ENCODE measurements at regions not wholly inside any gene's neighbourhood (a gene's known extent, or its start where the extent isn't known, plus 50 kb on each side); places are given as distances from the start of the nearest gene placed in this dataset.

GRCh38 chr20:11976966-11977365 is 59.3 kb downstream of the BTBD3 start:
- no peak for DNase-seq (ENCODE audit: low read depth in 1 of 2, low spot score in 1 of 2)
- no peak for TF ChIP-seq GABPA (IDR thresholded peaks at IDR 0.05; ENCODE audit: low read depth)
- no peak for TF ChIP-seq CTCF (IDR thresholded peaks at IDR 0.05; ENCODE audit: insufficient read depth, low read length)
- TF ChIP-seq POLR2AphosphoS5 (IDR thresholded peaks at IDR 0.05; ENCODE audit: low read depth): no peak
- no peak for TF ChIP-seq REST (IDR thresholded peaks at IDR 0.05; ENCODE audit: insufficient replicate concordance, low read depth)
- no peak for TF ChIP-seq SPI1 (IDR thresholded peaks at IDR 0.05; ENCODE audit: borderline replicate concordance, low read depth)
- no peak overlapping the region for H3K27ac ChIP-seq (replicated peaks)
- H3K4me3 ChIP-seq (replicated peaks; ENCODE audit: insufficient read depth, low read length): no peak overlapping the region
- H3K27me3 ChIP-seq (ENCODE audit: insufficient read depth, poor library complexity, severe bottlenecking): no peaks in the 10 kb centered on the region

GRCh38 chr20:11978496-11978895 is 60.8 kb downstream of the BTBD3 start:
- H3K27me3 ChIP-seq (ENCODE audit: insufficient read depth, poor library complexity, severe bottlenecking): no peaks in the 10 kb centered on the region
- no peak overlapping the region for H3K4me3 ChIP-seq (replicated peaks; ENCODE audit: insufficient read depth, low read length)
- no peak overlapping the region for H3K27ac ChIP-seq (replicated peaks)
- no peak for DNase-seq (ENCODE audit: low read depth in 1 of 2, low spot score in 1 of 2)
- TF ChIP-seq POLR2AphosphoS5 (IDR thresholded peaks at IDR 0.05; ENCODE audit: low read depth): no peak
- no peak for TF ChIP-seq SPI1 (IDR thresholded peaks at IDR 0.05; ENCODE audit: borderline replicate concordance, low read depth)
- no peak for TF ChIP-seq CTCF (IDR thresholded peaks at IDR 0.05; ENCODE audit: insufficient read depth, low read length)
- no peak for TF ChIP-seq GABPA (IDR thresholded peaks at IDR 0.05; ENCODE audit: low read depth)
- TF ChIP-seq REST (IDR thresholded peaks at IDR 0.05; ENCODE audit: insufficient replicate concordance, low read depth): no peak

GRCh38 chr20:11979306-11979990 is 61.8 kb downstream of the BTBD3 start:
- no peak overlapping the region for H3K4me3 ChIP-seq (replicated peaks; ENCODE audit: insufficient read depth, low read length)
- TF ChIP-seq CTCF (IDR thresholded peaks at IDR 0.05; ENCODE audit: insufficient read depth, low read length): no peak
- no peak for TF ChIP-seq SPI1 (IDR thresholded peaks at IDR 0.05; ENCODE audit: borderline replicate concordance, low read depth)
- no peak for TF ChIP-seq POLR2AphosphoS5 (IDR thresholded peaks at IDR 0.05; ENCODE audit: low read depth)
- TF ChIP-seq REST (IDR thresholded peaks at IDR 0.05; ENCODE audit: insufficient replicate concordance, low read depth): no peak
- TF ChIP-seq GABPA (IDR thresholded peaks at IDR 0.05; ENCODE audit: low read depth): no peak
- no peak overlapping the region for H3K27ac ChIP-seq (replicated peaks)
- no peaks in the 10 kb centered on the region for H3K27me3 ChIP-seq (ENCODE audit: insufficient read depth, poor library complexity, severe bottlenecking)
- no peak for DNase-seq (ENCODE audit: low read depth in 1 of 2, low spot score in 1 of 2)

All from HL-60 (cell line).